Activated naive CD4-positive, alpha-beta T cell treated with anti-CD3 and anti-CD28 coated beads, Interleukin-2, amount 50 U/mL, for 24 hours (primary cell): ENCODE measurements at regions not wholly inside any gene's neighbourhood (a gene's known extent, or its start where the extent isn't known, plus 50 kb on each side); places are given as distances from the start of the nearest gene placed in this dataset.

ENCODE experiments used
- H3K27ac Mint-ChIP-seq: one replicate; pipeline ENCODE4 v1.8.0; 2021; ENCODE audit warnings: mild to moderate bottlenecking, mixed read lengths
- H3K27me3 Mint-ChIP-seq: one replicate; pipeline ENCODE4 v1.8.0; 2021; ENCODE audit warnings: mixed read lengths
- H3K36me3 Mint-ChIP-seq: one replicate; pipeline ENCODE4 v1.8.0; 2021; ENCODE audit warnings: mixed read lengths
- H3K4me1 Mint-ChIP-seq: one replicate; pipeline ENCODE4 v1.8.0; 2021; ENCODE audit warnings: mixed read lengths
- H3K4me3 Mint-ChIP-seq: one replicate; pipeline ENCODE4 v1.8.0; 2021; ENCODE audit warnings: mild to moderate bottlenecking, mixed read lengths
- H3K9me3 Mint-ChIP-seq: one replicate; pipeline ENCODE4 v1.8.0; 2021; ENCODE audit warnings: mixed read lengths

DNA sequence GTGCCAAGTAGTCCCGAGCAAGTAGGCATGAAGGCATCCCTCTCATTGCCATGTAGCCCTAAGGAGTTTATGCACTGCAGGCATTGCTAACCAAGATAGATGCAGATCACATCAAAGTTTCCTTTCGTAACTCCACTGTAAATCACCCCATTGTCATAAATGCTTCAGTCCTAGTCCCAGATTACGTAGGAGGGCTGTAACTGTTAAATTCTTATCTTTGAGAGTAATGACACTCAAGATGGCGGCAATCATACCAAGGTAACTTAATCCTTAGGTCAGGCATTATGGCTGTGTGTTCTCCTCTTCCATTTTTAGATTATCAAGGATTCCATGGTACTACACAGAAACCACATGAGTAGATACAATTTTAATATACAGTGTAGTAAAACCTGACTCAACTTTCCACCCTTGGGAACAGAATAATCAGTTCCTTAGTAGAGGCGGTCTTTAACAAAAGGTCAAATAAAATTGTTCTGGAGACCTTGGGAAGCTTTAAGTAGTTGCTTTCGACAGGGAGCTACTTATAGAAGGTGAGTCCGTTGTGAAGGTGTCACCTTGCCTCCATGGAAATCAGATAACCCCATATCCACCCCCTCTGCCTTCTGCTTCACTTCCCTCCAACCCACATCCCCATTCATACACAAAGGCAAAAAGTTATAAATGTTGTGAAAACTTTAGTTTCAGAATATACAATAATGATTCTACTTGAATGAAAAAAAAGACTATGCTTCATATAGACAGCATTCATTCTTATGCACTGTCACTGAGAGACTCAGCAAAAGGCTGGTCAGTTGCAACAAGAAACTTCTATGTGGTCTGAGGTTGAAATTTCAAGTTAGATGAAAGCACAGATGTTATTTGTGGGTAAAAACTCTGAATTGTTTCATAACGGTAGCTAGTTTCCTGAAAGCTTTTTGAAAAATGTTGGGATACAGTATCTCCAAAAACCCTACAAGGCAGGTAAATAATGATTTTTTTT is 64.8 kb upstream of the GALNT5 start:
- H3K4me3 Mint-ChIP-seq, result no peak overlapping the region
- no peaks in the 10 kb centered on the region for H3K9me3 Mint-ChIP-seq
- H3K27ac Mint-ChIP-seq, result no peak overlapping the region
- H3K4me1 Mint-ChIP-seq, result no peaks in the 10 kb centered on the region
- no peaks in the 10 kb centered on the region for H3K36me3 Mint-ChIP-seq
- H3K27me3 Mint-ChIP-seq, result peaks cover 2% of the 10 kb centered on the region

DNA sequence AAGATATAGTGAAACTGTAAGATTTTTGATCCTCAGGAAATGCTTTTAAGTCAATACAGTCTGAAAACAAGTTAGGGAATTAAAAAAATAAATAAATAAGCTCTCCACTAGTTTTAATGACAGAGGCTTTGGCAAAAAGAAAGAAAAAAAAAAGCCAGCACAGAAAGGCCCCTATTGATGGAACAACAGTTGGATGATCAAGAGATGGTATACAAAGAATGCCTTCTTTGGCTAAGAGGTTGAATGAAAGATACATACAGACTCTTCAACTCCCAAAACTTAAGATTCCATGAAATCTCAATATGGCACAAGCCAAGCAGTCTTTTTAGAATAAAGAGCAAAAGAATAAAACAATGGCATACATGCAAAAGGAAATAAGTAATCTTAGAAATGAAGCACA is 64.0 kb upstream of the GALNT5 start:
- no peaks in the 10 kb centered on the region for H3K9me3 Mint-ChIP-seq
- no peaks in the 10 kb centered on the region for H3K4me1 Mint-ChIP-seq
- H3K4me3 Mint-ChIP-seq, result no peak overlapping the region
- no peak overlapping the region for H3K27ac Mint-ChIP-seq
- H3K36me3 Mint-ChIP-seq, result no peaks in the 10 kb centered on the region
- H3K27me3 Mint-ChIP-seq, result peaks cover 2% of the 10 kb centered on the region

DNA sequence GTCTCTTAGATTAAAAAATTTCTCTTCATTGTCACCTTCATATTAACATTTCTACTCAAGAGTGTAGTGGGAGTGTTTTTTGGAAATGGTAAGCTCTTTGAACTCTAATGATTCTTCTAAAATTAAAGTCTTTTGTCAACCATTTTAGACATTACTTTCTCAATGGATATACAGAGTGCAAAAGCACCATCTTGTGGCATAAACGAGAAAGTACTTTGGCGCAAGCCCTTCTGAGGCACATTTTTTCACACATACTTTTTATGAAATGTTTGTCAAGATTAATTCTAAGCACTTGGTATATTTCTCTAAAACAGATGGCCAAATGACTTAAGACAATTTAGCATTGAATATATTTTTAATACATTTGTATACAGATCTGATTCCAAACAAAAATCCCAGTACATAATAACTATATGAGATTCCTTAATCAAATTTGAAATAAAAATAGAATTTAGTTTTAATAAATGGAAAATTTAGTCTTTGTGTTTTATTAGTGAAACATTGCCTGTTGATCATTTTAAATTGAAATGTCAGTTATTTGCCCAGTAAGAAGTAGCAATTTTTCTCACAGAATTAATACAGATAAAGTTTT is 63.3 kb upstream of the GALNT5 start:
- H3K9me3 Mint-ChIP-seq, result no peaks in the 10 kb centered on the region
- no peak overlapping the region for H3K27ac Mint-ChIP-seq
- H3K4me1 Mint-ChIP-seq, result no peaks in the 10 kb centered on the region
- H3K36me3 Mint-ChIP-seq, result no peaks in the 10 kb centered on the region
- H3K4me3 Mint-ChIP-seq, result no peak overlapping the region
- peaks cover 4% of the 10 kb centered on the region for H3K27me3 Mint-ChIP-seq

DNA sequence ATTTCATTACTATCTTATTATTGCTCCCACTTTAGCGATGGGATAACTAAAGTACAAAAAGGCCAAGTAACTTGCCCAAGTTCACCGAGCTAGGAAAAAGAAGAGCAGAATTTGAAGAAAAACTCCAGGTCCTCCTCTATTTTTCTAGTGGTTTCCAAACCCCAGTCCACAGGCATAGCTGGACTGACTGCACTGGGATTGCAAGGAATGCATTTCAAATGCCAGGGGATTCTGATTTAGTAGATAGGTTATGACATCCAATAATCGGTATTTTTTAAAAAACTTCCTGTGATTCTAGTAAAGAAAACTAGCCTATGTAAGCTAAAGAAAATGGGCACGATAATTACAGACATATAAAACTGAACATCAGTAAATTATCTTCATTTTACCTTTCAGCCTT is 62.7 kb upstream of the GALNT5 start:
- no peaks in the 10 kb centered on the region for H3K36me3 Mint-ChIP-seq
- peaks cover 4% of the 10 kb centered on the region for H3K27me3 Mint-ChIP-seq
- no peaks in the 10 kb centered on the region for H3K9me3 Mint-ChIP-seq
- H3K27ac Mint-ChIP-seq, result no peak overlapping the region
- H3K4me1 Mint-ChIP-seq, result no peaks in the 10 kb centered on the region
- H3K4me3 Mint-ChIP-seq, result no peak overlapping the region

DNA sequence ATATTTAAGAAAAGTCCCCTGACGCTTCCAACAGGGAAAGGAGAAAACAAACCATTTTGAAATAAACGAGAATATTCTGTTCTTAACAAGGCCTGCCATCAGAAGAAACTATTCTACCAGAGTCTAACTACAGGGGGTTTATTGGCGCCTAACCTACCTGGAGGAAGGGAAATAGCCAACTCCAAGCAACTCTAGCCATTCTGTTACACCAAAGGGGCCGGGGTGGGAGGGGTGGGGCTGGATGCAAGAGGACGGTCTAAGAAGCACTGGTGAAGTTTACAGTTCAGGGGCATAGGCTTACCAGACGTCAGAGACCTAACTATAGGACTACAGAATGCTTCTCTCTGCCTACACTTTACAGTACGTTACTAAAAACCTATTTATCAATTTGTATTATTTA is 60.5 kb upstream of the GALNT5 start:
- Mint-ChIP-seq H3K4me1 (no peaks in the 10 kb centered on the region), H3K36me3 (no peaks in the 10 kb centered on the region), H3K9me3 (no peaks in the 10 kb centered on the region), H3K27me3 (peaks cover 4% of the 10 kb centered on the region), H3K27ac (no peak overlapping the region), H3K4me3 (no peak overlapping the region)

DNA sequence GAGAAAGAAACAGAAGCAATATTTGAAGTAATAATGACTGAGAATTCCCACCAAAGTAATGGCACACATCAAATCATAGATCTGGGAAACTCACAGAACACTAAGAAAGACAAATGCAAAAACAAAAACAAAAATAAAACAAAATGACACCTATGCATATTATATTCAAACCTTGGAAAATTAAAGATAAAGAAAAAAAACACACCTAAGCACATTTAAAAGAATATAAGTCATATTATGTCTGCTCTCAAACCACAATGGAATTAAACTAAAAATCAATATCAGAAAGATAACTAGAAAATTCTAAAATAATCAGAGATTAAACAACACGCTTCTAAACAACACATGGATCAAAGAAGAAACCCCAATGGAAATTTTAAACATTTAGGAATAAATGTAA is 59.7 kb upstream of the GALNT5 start:
- H3K27ac Mint-ChIP-seq, result no peak overlapping the region

DNA sequence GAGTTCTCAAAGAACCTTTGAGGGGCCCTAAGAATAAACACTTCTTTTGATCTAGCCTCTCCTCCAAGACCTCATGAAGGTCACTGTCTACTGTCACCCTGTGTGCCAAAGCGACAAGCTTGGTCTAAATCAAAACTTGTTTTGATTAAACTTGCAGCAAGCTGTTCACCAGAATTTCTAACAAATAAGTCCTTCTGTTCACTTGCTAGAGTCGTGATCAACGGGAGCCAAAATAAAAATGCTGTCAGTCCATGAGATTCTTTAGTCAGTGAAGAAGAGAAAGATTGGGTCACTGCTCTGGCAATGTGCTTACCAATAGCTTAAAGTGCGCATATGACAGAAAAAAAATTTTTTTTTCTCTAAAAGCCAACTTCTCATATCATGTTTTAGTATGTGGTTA is 53.9 kb upstream of the GALNT5 start:
- H3K36me3 Mint-ChIP-seq, result no peaks in the 10 kb centered on the region
- peaks cover 3% of the 10 kb centered on the region for H3K27me3 Mint-ChIP-seq
- no peak overlapping the region for H3K4me3 Mint-ChIP-seq
- no peaks in the 10 kb centered on the region for H3K9me3 Mint-ChIP-seq
- H3K27ac Mint-ChIP-seq, result no peak overlapping the region
- no peaks in the 10 kb centered on the region for H3K4me1 Mint-ChIP-seq

More for the DNA sequence above, 59.7 kb upstream of the GALNT5 start:
- Mint-ChIP-seq H3K9me3 (no peaks in the 10 kb centered on the region), H3K4me3 (no peak overlapping the region), H3K4me1 (no peaks in the 10 kb centered on the region), H3K27me3 (peaks cover 4% of the 10 kb centered on the region), H3K36me3 (no peaks in the 10 kb centered on the region)

DNA sequence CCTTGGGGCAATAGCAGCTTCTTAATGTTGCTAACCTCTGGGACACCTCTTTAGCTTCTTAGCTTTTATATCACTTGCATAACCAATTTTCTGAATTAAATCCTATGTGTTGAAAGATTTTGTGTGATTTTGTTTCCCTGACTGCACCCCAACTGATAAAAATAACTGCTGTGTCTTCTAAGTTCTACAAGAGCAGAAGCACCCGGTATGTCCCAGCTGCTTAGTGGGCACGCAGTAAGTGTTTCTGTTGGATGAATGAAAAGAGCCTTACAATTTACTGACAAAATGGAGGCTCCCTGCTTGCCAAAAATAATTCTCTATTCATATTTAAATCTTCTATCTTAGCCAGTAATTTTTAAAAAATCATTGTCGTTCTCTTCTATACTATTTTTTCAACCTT is 53.1 kb upstream of the GALNT5 start:
- H3K27me3 Mint-ChIP-seq, result peaks cover 1% of the 10 kb centered on the region
- no peak overlapping the region for H3K4me3 Mint-ChIP-seq
- no peak overlapping the region for H3K27ac Mint-ChIP-seq
- no peaks in the 10 kb centered on the region for H3K36me3 Mint-ChIP-seq
- H3K9me3 Mint-ChIP-seq, result no peaks in the 10 kb centered on the region
- no peaks in the 10 kb centered on the region for H3K4me1 Mint-ChIP-seq

DNA sequence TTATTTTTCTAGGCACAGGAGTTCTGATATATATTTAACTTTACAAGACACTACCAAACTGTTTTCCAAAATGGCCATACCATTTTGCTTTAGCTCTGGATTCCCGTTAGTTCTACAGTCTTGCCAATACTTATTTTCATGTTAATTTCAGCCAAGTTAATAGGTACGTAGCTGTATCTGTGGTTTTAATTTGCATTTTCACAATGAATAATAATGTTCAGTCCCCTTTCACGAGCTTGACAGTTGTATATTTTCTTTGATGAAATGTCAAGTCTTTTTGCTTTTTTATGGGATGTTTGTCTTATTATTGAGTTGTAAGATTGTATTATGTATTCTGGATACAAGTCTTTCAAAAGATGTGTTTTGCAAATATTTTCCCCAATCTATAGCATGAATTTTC is 50.6 kb upstream of the GALNT5 start:
- Mint-ChIP-seq H3K9me3 (no peaks in the 10 kb centered on the region), H3K4me1 (no peaks in the 10 kb centered on the region), H3K27ac (no peak overlapping the region), H3K36me3 (no peaks in the 10 kb centered on the region), H3K27me3 (peaks cover 1% of the 10 kb centered on the region), H3K4me3 (no peak overlapping the region)
